Naive thymus-derived CD4-positive, alpha-beta T cell (primary cell): ENCODE measurements at regions not wholly inside any gene's neighbourhood (a gene's known extent, or its start where the extent isn't known, plus 50 kb on each side); places are given as distances from the start of the nearest gene placed in this dataset.

ENCODE experiments used
- ATAC-seq: fragments of 150-1000 bp; cut with Tn5 transposase; 2 replicates; pipeline ENCODE4 v1.10.0; 2021; ENCODE audit warnings: mild to moderate bottlenecking, moderate library complexity
- CTCF ChIA-PET: fragments of 350-600 bp; sonication (Branson Sonifier 250); formaldehyde crosslinking; loops from one replicate; lab custom pipeline; 2021; ENCODE audit warnings: antibody characterized with exemption; lab: Charles Lee
- POLR2A ChIA-PET: fragments of 350-600 bp; sonication (Branson Sonifier 250); formaldehyde crosslinking; loops from one replicate; lab custom pipeline; 2021; ENCODE audit warnings: antibody characterized with exemption, inconsistent platforms; lab: Charles Lee
- DNase-seq, 9 donors: peaks; one replicate each; pipeline versions ENCODE4 v3.0.0 to v3.0.0-alpha.2; 2020 to 2022; ENCODE audit warnings: mixed read lengths in 1 of 9
- H3K27ac ChIP-seq: one replicate; pipeline ENCODE4 v1.7.0; 2013; ENCODE audit warnings: mild to moderate bottlenecking, low read depth, low read length, moderate library complexity
- H3K27me3 ChIP-seq, 2 donors: one replicate each; pipeline ENCODE4 v1.7.0; 2013; ENCODE audit warnings: low read length in 2 of 2, mild to moderate bottlenecking in 2 of 2, moderate library complexity in 2 of 2; ENCODE audit not compliant: control insufficient read depth in 2 of 2, insufficient read depth in 2 of 2
- H3K36me3 ChIP-seq, 3 experiments: 1 replicate in 2 of 3; 2 replicates in 1 of 3; pipeline ENCODE4 v1.7.0; 2013; ENCODE audit warnings: low read length in 3 of 3, mild to moderate bottlenecking in 3 of 3, moderate library complexity in 1 of 3; ENCODE audit not compliant: insufficient read depth in 3 of 3, control insufficient read depth in 2 of 3
- H3K4me1 ChIP-seq, 2 donors: one replicate each; pipeline ENCODE4 v1.7.0; 2013; ENCODE audit warnings: low read length in 2 of 2, mild to moderate bottlenecking in 2 of 2, moderate library complexity in 1 of 2; ENCODE audit not compliant: control insufficient read depth in 2 of 2, insufficient read depth in 2 of 2
- H3K4me3 ChIP-seq: 2 replicates; pipeline ENCODE4 v1.7.0; 2013; ENCODE audit warnings: mild to moderate bottlenecking, low read length
- H3K9me3 ChIP-seq, 3 experiments: 1 replicate in 2 of 3; 2 replicates in 1 of 3; pipeline ENCODE4 v1.7.0; 2013; ENCODE audit warnings: low read length in 3 of 3; ENCODE audit not compliant: control insufficient read depth in 2 of 3
- H3K27ac Mint-ChIP-seq, 9 donors: one replicate each; pipeline ENCODE4 v1.8.0; 2020 to 2022; ENCODE audit warnings: mixed read lengths in 9 of 9, mild to moderate bottlenecking in 8 of 9, moderate library complexity in 5 of 9, inconsistent platforms in 2 of 9
- H3K27me3 Mint-ChIP-seq, 5 donors: one replicate each; pipeline ENCODE4 v1.8.0; 2021 to 2022; ENCODE audit warnings: mixed read lengths in 5 of 5, mild to moderate bottlenecking in 1 of 5
- H3K36me3 Mint-ChIP-seq, 5 donors: one replicate each; pipeline ENCODE4 v1.8.0; 2020 to 2022; ENCODE audit warnings: mixed read lengths in 5 of 5, mild to moderate bottlenecking in 3 of 5, inconsistent platforms in 1 of 5
- H3K4me1 Mint-ChIP-seq, 7 donors: one replicate each; pipeline ENCODE4 v1.8.0; 2020 to 2022; ENCODE audit warnings: mixed read lengths in 7 of 7, mild to moderate bottlenecking in 3 of 7, inconsistent platforms in 1 of 7
- H3K4me3 Mint-ChIP-seq, 10 donors: one replicate each; pipeline ENCODE4 v1.8.0; 2020 to 2022; ENCODE audit warnings: mild to moderate bottlenecking in 10 of 10, mixed read lengths in 10 of 10, moderate library complexity in 6 of 10, inconsistent platforms in 2 of 10
- H3K9me3 Mint-ChIP-seq, 11 donors: one replicate each; pipeline ENCODE4 v1.8.0; 2020 to 2022; ENCODE audit warnings: mixed read lengths in 11 of 11, mild to moderate bottlenecking in 4 of 11, inconsistent platforms in 1 of 11, moderate library complexity in 1 of 11
- intact Hi-C, 2 donors: fragments of 100-400 bp; cut with micrococcal nuclease; formaldehyde crosslinking; loops; one replicate each; pipeline ENCODE4 v1.15.1; 2023

GRCh38 chrX:9338986-9339385, 125.9 kb upstream of the TBL1X start:
- H3K27ac Mint-ChIP-seq, result peak overlapping the region in 8 of 9 donors; percentile 9 to 82 (median 56)
- no peak for ATAC-seq
- ChIA-PET POLR2A (interaction anchor here (4.9 kb wide), 1 partner anchor 124 kb away, joined by 33 read pairs; no protein-coding TSS in a partner anchor), CTCF (no interaction called here)
- peaks cover 0 to 5% (median 0%) of the 10 kb centered on the region in 11 donors for H3K9me3 Mint-ChIP-seq
- peaks cover 16 to 37% of the 10 kb centered on the region in 2 donors for H3K4me1 ChIP-seq
- H3K4me3 ChIP-seq, result no peak overlapping the region
- no peaks in the 10 kb centered on the region for H3K36me3 ChIP-seq
- H3K36me3 Mint-ChIP-seq, result peaks cover 0 to 4% (median 0%) of the 10 kb centered on the region in 5 donors
- no peak for DNase-seq
- H3K27me3 ChIP-seq, result no peaks in the 10 kb centered on the region
- no peaks in the 10 kb centered on the region for H3K27me3 Mint-ChIP-seq
- H3K4me3 Mint-ChIP-seq, result peak overlapping the region in 2 of 10 donors; percentile 5 to 21
- peaks cover 17 to 62% (median 45%) of the 10 kb centered on the region in 7 donors for H3K4me1 Mint-ChIP-seq
- intact Hi-C loops, result no loop called here
- H3K9me3 ChIP-seq, result no peaks in the 10 kb centered on the region
- no peak overlapping the region for H3K27ac ChIP-seq

- Mint-ChIP-seq H3K9me3 (peaks cover 0 to 5% (median 0%) of the 10 kb centered on the region in 11 donors), H3K27me3 (no peaks in the 10 kb centered on the region), H3K27ac (peak overlapping the region; percentile 32 to 96 (median 93)), H3K4me3 (peak overlapping the region; percentile 45 to 88 (median 58)), H3K4me1 (peaks cover 17 to 62% (median 45%) of the 10 kb centered on the region in 7 donors), H3K36me3 (peaks cover 0 to 4% (median 0%) of the 10 kb centered on the region in 5 donors)
- intact Hi-C loops, result loop anchor here (2.0 to 10.0 kb wide), 6 partner anchors 173 to 1772 kb away; partner anchors contain the start of gene HCCS (in 1 of the 2)
- H3K4me3 ChIP-seq, result no peak overlapping the region
- H3K27me3 ChIP-seq, result no peaks in the 10 kb centered on the region
- peaks cover 16 to 37% of the 10 kb centered on the region in 2 donors for H3K4me1 ChIP-seq
- ChIA-PET CTCF (interaction anchor here (0.7 kb wide), 1 partner anchor 25 kb away, joined by 4 read pairs; no protein-coding TSS in a partner anchor), POLR2A (interaction anchor here (1.3 to 4.9 kb wide), 2 partner anchors 13 to 123 kb away, joined by 4 to 33 read pairs; no protein-coding TSS in a partner anchor)
- no peaks in the 10 kb centered on the region for H3K9me3 ChIP-seq
- H3K36me3 ChIP-seq, result no peaks in the 10 kb centered on the region
- ATAC-seq (peak; percentile 36), DNase-seq (peak in 7 of 9 donors; percentile 32 to 58 (median 47))
- peak overlapping the region; percentile 74 for H3K27ac ChIP-seq
Observed at GRCh38 chrX:9339603-9340491, 125.0 kb upstream of the TBL1X start.

DNA sequence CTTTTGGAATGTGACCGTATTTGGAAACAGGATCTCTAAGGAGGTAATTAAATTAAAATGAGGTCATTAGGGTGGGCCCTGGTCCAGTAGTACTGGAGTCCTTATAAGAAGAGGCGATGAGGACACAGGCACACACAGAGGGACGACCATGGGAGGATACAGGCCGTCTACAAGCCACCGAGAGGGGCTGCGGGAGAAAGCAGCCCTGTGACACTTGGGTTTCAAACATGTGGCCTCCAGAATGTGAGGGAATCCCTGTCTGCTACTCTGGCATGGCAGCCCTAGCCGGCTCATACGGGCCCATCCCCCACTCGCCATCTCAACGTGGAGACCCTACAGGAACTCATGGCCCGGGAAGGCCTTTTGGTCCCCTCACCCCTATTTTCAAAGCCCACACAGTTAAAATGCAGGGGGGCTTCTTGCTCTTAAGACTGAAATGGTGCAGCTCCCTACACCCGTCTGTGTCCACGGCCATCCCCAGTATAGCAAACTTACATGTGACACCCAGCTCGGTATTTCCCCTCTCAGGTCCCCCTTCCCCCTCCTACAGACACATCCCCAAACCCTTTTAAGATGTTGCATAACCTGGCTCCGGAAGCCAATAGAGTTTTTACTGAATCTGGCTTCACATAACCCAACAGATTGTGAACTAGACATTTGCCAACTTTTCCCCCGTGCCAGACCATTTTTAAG, 124.1 kb upstream of the TBL1X start:
- H3K27me3 Mint-ChIP-seq, result no peaks in the 10 kb centered on the region
- CTCF ChIA-PET, result interaction anchor here (1.4 kb wide), 1 partner anchor 123 kb away, joined by 5 read pairs; no protein-coding TSS in a partner anchor
- H3K9me3 ChIP-seq, result no peaks in the 10 kb centered on the region
- H3K4me3 ChIP-seq, result peak overlapping the region; percentile 62
- H3K36me3 ChIP-seq, result no peaks in the 10 kb centered on the region
- H3K9me3 Mint-ChIP-seq, result peaks cover 0 to 5% (median 0%) of the 10 kb centered on the region in 11 donors
- ATAC-seq (peak; percentile 78), DNase-seq (peak in 7 of 9 donors; percentile 57 to 82 (median 74))
- H3K27me3 ChIP-seq, result no peaks in the 10 kb centered on the region
- POLR2A ChIA-PET, result interaction anchor here (1.3 to 4.9 kb wide), 2 partner anchors 12 to 122 kb away, joined by 4 to 33 read pairs; no protein-coding TSS in a partner anchor
- intact Hi-C loops, result loop anchor here (1.0 to 10.0 kb wide), 8 partner anchors 27 to 1772 kb away; partner anchors contain the start of gene HCCS (in 1 of the 2)
- peaks cover 15 to 58% (median 43%) of the 10 kb centered on the region in 7 donors for H3K4me1 Mint-ChIP-seq
- peak overlapping the region; percentile 70 to 88 (median 86) for H3K4me3 Mint-ChIP-seq
- H3K36me3 Mint-ChIP-seq, result peaks cover 0 to 4% (median 0%) of the 10 kb centered on the region in 5 donors
- H3K27ac Mint-ChIP-seq, result peak overlapping the region; percentile 94 to 98 (median 96)
- peaks cover 14 to 35% of the 10 kb centered on the region in 2 donors for H3K4me1 ChIP-seq
- peak overlapping the region; percentile 74 for H3K27ac ChIP-seq

DNA sequence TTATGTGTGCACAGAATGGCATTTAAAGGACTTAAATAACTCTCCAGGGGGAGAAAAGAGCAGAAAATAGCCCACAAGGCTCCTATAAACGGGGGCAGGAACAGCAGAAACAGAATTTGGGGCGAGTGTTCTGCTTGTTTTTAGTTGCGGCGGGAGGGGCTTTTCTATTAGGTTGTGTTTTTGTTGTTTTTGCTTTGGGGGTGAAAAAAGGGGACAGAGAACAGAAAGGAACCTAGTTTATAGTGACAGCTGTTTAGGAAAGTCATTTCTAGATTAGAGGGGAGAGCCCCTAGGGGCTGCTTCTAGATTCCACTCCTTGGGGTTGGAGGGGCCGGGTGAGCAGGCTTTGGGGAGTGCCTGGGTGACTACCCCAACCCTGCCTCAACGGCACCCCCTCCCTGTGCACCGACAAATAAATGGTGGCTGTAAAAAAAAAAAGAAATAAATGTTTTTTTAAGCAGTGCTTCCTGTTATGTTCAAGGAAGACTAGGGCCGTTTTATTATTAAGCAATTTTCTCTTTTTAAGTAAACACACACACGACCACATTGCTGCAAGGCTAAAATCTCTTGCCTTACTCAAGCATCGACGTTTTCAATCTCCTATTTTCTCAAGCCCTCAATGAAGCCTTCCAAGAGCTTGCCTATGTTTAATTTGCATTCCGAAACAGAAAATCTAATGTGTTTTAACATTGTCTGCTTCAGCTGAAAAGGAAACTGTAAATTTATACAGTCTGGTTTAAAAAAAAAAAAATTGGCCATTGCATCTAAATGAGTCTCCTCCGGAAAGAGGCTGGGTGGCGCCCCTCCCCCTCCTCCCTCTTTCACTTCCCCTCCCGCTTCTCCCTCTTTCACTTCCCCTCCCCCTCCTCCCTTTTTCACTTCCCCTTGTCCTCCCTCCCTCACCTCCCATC, 123.3 kb upstream of the TBL1X start:
- peak overlapping the region; percentile 94 to 98 (median 96) for H3K27ac Mint-ChIP-seq
- no peaks in the 10 kb centered on the region for H3K27me3 Mint-ChIP-seq
- peak in 8 of 9 donors; percentile 46 to 74 (median 64) for DNase-seq
- peak; percentile 70 for ATAC-seq
- Histone ChIP-seq H3K4me1 (peaks cover 9 to 27% of the 10 kb centered on the region in 2 donors), H3K36me3 (no peaks in the 10 kb centered on the region), H3K27ac (peak overlapping the region; percentile 74), H3K4me3 (peak overlapping the region; percentile 62), H3K9me3 (no peaks in the 10 kb centered on the region), H3K27me3 (no peaks in the 10 kb centered on the region)
- peak overlapping the region; percentile 70 to 88 (median 86) for H3K4me3 Mint-ChIP-seq
- ChIA-PET CTCF (interaction anchor here (0.6 to 1.4 kb wide), 3 partner anchors 64 to 122 kb away, joined by 3 to 5 read pairs (median 3); no protein-coding TSS in a partner anchor), POLR2A (interaction anchor here (0.6 to 4.9 kb wide), 5 partner anchors 11 to 369 kb away, joined by 3 to 33 read pairs (median 3); no protein-coding TSS in a partner anchor)
- H3K4me1 Mint-ChIP-seq, result peaks cover 11 to 57% (median 35%) of the 10 kb centered on the region in 7 donors
- intact Hi-C loops, result loop anchor here (1.0 to 10.0 kb wide), 13 partner anchors 11 to 1771 kb away; partner anchors contain the start of gene HCCS (in 1 of the 2)
- H3K9me3 Mint-ChIP-seq, result peaks cover 0 to 5% (median 0%) of the 10 kb centered on the region in 11 donors
- peaks cover 0 to 4% (median 0%) of the 10 kb centered on the region in 5 donors for H3K36me3 Mint-ChIP-seq

GRCh38 chrX:9342561-9343051, 122.3 kb upstream of the TBL1X start:
- Mint-ChIP-seq H3K27ac (peak overlapping the region in 8 of 9 donors; percentile 50 to 94 (median 82)), H3K4me1 (peaks cover 6 to 52% (median 30%) of the 10 kb centered on the region in 7 donors), H3K4me3 (peak overlapping the region in 9 of 10 donors; percentile 63 to 80 (median 68)), H3K27me3 (no peaks in the 10 kb centered on the region), H3K36me3 (no peaks in the 10 kb centered on the region), H3K9me3 (peaks cover 0 to 5% (median 0%) of the 10 kb centered on the region in 11 donors)
- Histone ChIP-seq H3K27me3 (no peaks in the 10 kb centered on the region), H3K4me1 (peaks cover 9 to 20% of the 10 kb centered on the region in 2 donors), H3K36me3 (no peaks in the 10 kb centered on the region), H3K9me3 (no peaks in the 10 kb centered on the region), H3K4me3 (peak overlapping the region; percentile 17), H3K27ac (no peak overlapping the region)
- intact Hi-C loops, result loop anchor here (1.0 to 10.0 kb wide), 10 partner anchors 10 to 1770 kb away; partner anchors contain the start of gene HCCS (in 1 of the 2)
- ChIA-PET POLR2A (interaction anchor here (0.6 to 4.9 kb wide), 2 partner anchors 11 to 121 kb away, joined by 4 to 33 read pairs; no protein-coding TSS in a partner anchor), CTCF (no interaction called here)
- ATAC-seq (peak; percentile 61), DNase-seq (peak; percentile 23 to 62 (median 50))
